SK-N-SH (cell line): ENCODE measurements at regions not wholly inside any gene's neighbourhood (a gene's known extent, or its start where the extent isn't known, plus 50 kb on each side); places are given as distances from the start of the nearest gene placed in this dataset.

Experiments used
- CTCF ChIA-PET: fragments of 300-600, 350-600 bp; formaldehyde crosslinking; extraction: SDS; loops from one replicate; lab custom pipeline; 2021; lab: Yijun Ruan, JAX
- POLR2A ChIA-PET: fragments of 350-600 bp; sonication (Branson Sonifier 250); formaldehyde crosslinking; extraction: SDS; loops from one replicate; lab custom pipeline; 2020; ENCODE audit warnings: antibody characterized with exemption, inconsistent platforms; lab: Yijun Ruan, JAX
- DNase-seq: peaks from one replicate; pipeline ENCODE4 v3.0.0; 2012
- H2AFZ ChIP-seq: fragments of 200-600 bp; sonication (generic); 2 replicates; pipeline ENCODE4 v1.8.1; 2016; ENCODE audit warnings: antibody characterized with exemption, mild to moderate bottlenecking, low read depth
- H3F3A ChIP-seq: fragments of 200-600 bp; sonication (generic); replicated peaks from 2 replicates; pipeline ENCODE3; 2016; ENCODE audit warnings: antibody characterized with exemption, mild to moderate bottlenecking; ENCODE audit not compliant: insufficient read depth
- H3K27ac ChIP-seq, 2 experiments: fragments of 200-500 bp in 1 of 2; fragments of 200-600 bp in 1 of 2; sonication (Bioruptor generic) in 1 of 2; sonication (generic), shearing (Covaris generic) in 1 of 2; 2 replicates each; pipeline versions ENCODE4 v1.5.1 to v1.6.1; 2014 to 2016; ENCODE audit warnings: low read depth in 2 of 2, inconsistent platforms in 1 of 2, low read length in 1 of 2, mild to moderate bottlenecking in 1 of 2, mixed read lengths in 1 of 2
- H3K27me3 ChIP-seq: fragments of 200-600 bp; sonication (generic), shearing (Covaris generic); 2 replicates; pipeline ENCODE4 v1.6.1; 2016; ENCODE audit warnings: mixed run types; ENCODE audit not compliant: insufficient read depth
- H3K36me3 ChIP-seq, 2 experiments: fragments of 200-500 bp in 1 of 2; fragments of 200-600 bp in 1 of 2; sonication (Bioruptor generic) in 1 of 2; sonication (generic) in 1 of 2; replicated peaks in 1 of 2; 2 replicates each; pipeline versions ENCODE3 to v1.5.1; 2014 to 2016; ENCODE audit warnings: low read length in 1 of 2, mild to moderate bottlenecking in 1 of 2; ENCODE audit not compliant: insufficient read depth in 2 of 2, control insufficient read depth in 1 of 2
- H3K4me1 ChIP-seq, 2 experiments: fragments of 200-500 bp in 1 of 2; fragments of 200-600 bp in 1 of 2; sonication (Bioruptor generic) in 1 of 2; sonication (generic), shearing (Covaris generic) in 1 of 2; 2 replicates each; pipeline versions ENCODE4 v1.5.1 to v1.6.1; 2014 to 2016; ENCODE audit warnings: low read depth in 1 of 2, low read length in 1 of 2, mixed run types in 1 of 2; ENCODE audit not compliant: insufficient read depth in 2 of 2, control insufficient read depth in 1 of 2
- H3K4me2 ChIP-seq: fragments of 200-600 bp; sonication (generic), shearing (Covaris generic); 2 replicates; pipeline ENCODE4 v1.6.1; 2017; ENCODE audit warnings: mixed run types
- H3K4me3 ChIP-seq, 2 experiments: fragments of 200-500 bp in 1 of 2; fragments of 200-600 bp in 1 of 2; sonication (Bioruptor generic) in 1 of 2; sonication (generic), shearing (Covaris generic) in 1 of 2; 2 replicates each; pipeline versions ENCODE4 v1.5.1 to v1.8.1; 2014 to 2016; ENCODE audit warnings: low read depth in 2 of 2, inconsistent platforms in 1 of 2, low read length in 1 of 2, mild to moderate bottlenecking in 1 of 2, mixed read lengths in 1 of 2, moderate library complexity in 1 of 2
- H3K79me2 ChIP-seq: fragments of 200-600 bp; sonication (generic); 2 replicates; pipeline ENCODE4 v1.8.1; 2017; ENCODE audit warnings: mild to moderate bottlenecking; ENCODE audit not compliant: insufficient read depth
- H3K9ac ChIP-seq: fragments of 200-600 bp; sonication (generic); 2 replicates; pipeline ENCODE4 v1.6.1; 2017; ENCODE audit warnings: mixed run types
- H3K9me2 ChIP-seq: fragments of 200-600 bp; sonication (generic); 2 replicates; pipeline ENCODE4 v1.6.1; 2017; ENCODE audit warnings: mixed run types
- H3K9me3 ChIP-seq: fragments of 200-600 bp; sonication (generic); 2 replicates; pipeline ENCODE4 v1.6.1; 2017; ENCODE audit warnings: mixed run types, mild to moderate bottlenecking, moderate library complexity
- H4K20me1 ChIP-seq: fragments of 200-600 bp; sonication (generic); 2 replicates; pipeline ENCODE4 v1.6.1; 2017; ENCODE audit warnings: mild to moderate bottlenecking, mixed run types; ENCODE audit not compliant: insufficient read depth
- CHD2 ChIP-seq: fragments of 150-350 bp; IDR thresholded peaks from 2 replicates; pipeline ENCODE4 v1.6.1; 2018; ENCODE audit warnings: low read length; ENCODE audit not compliant: partially characterized antibody
- CTCF ChIP-seq: fragments of 200-600 bp; sonication (generic); IDR thresholded peaks from 2 replicates; pipeline ENCODE4 v1.6.1; 2017; ENCODE audit warnings: antibody characterized with exemption, mild to moderate bottlenecking, moderate library complexity
- EZH2phosphoT487 ChIP-seq: fragments of 200-600 bp; sonication (generic); IDR thresholded peaks from 2 replicates; pipeline ENCODE4 v1.6.1; 2017; ENCODE audit warnings: low read depth, mixed run types, mild to moderate bottlenecking, antibody characterized with exemption, moderate library complexity, borderline replicate concordance
- GABPA ChIP-seq: IDR thresholded peaks from 2 replicates; pipeline ENCODE4 v1.4.0; 2012; ENCODE audit warnings: low read depth, mild to moderate bottlenecking
- GATA2 ChIP-seq: sonication (generic); formaldehyde crosslinking; IDR thresholded peaks from 2 replicates; pipeline ENCODE4 v1.5.0; 2020; ENCODE audit warnings: mild to moderate bottlenecking, missing genetic modification reagents
- JUND ChIP-seq: IDR thresholded peaks from 2 replicates; pipeline ENCODE4 v1.4.0; 2012
- MEF2A ChIP-seq: IDR thresholded peaks from 2 replicates; pipeline ENCODE4 v1.4.0; 2012; ENCODE audit warnings: low read depth, borderline replicate concordance
- NFIC ChIP-seq: IDR thresholded peaks from 2 replicates; pipeline ENCODE4 v1.4.0; 2012; ENCODE audit warnings: borderline replicate concordance
- NRF1 ChIP-seq: IDR thresholded peaks from 2 replicates; pipeline ENCODE4 v1.6.1; 2012; ENCODE audit warnings: low read depth, mild to moderate bottlenecking, low read length
- POLR2AphosphoS5 ChIP-seq: IDR thresholded peaks from 2 replicates; pipeline ENCODE4 v1.6.1; 2012; ENCODE audit warnings: low read depth, low read length
- RAD21 ChIP-seq: IDR thresholded peaks from 2 replicates; pipeline ENCODE4 v1.6.1; 2012; ENCODE audit warnings: mild to moderate bottlenecking, low read length
- RCOR1 ChIP-seq: fragments of 150-350 bp; IDR thresholded peaks from 2 replicates; pipeline ENCODE4 v1.6.1; 2017; ENCODE audit warnings: antibody characterized with exemption, low read length
- REST ChIP-seq: IDR thresholded peaks from 2 replicates; pipeline ENCODE4 v1.6.1; 2012; ENCODE audit warnings: mild to moderate bottlenecking, low read depth, low read length, moderate library complexity
- SIN3A ChIP-seq: IDR thresholded peaks from 2 replicates; pipeline ENCODE4 v1.6.1; 2012; ENCODE audit warnings: low read depth, mild to moderate bottlenecking, low read length, moderate library complexity, borderline replicate concordance
- SMC3 ChIP-seq: IDR thresholded peaks from 2 replicates; pipeline ENCODE4 v1.6.1; 2012; ENCODE audit warnings: low read depth, low read length, improper control_type of control experiment
- TAF1 ChIP-seq: IDR thresholded peaks from 2 replicates; pipeline ENCODE4 v1.6.1; 2012; ENCODE audit warnings: low read depth, mild to moderate bottlenecking, low read length, moderate library complexity, borderline replicate concordance
- TCF12 ChIP-seq: IDR thresholded peaks from 2 replicates; pipeline ENCODE4 v1.4.0; 2012
- TEAD4 ChIP-seq: IDR thresholded peaks from 2 replicates; pipeline ENCODE4 v1.4.0; 2012; ENCODE audit warnings: mild to moderate bottlenecking, borderline replicate concordance; ENCODE audit not compliant: insufficient read depth
- USF2 ChIP-seq: fragments of 150-350 bp; IDR thresholded peaks from 2 replicates; pipeline ENCODE4 v1.6.1; 2017; ENCODE audit warnings: antibody characterized with exemption, low read length, low read depth, borderline replicate concordance
- YY1 ChIP-seq: IDR thresholded peaks from 2 replicates; pipeline ENCODE4 v1.4.0; 2012; ENCODE audit warnings: low read depth, mild to moderate bottlenecking
- WGBS: methylation state at CpG from one replicate; pipeline ENCODE4 v1.1.6; 2017; ENCODE audit warnings: low lambda C conversion rate; 5-methylcytosine and 5-hydroxymethylcytosine counted together

GRCh38 chr10:111804781-111805180, 378.8 kb downstream of the GPAM start:
- Histone ChIP-seq H2AFZ (no peak overlapping the region), H3K79me2 (no peaks in the 10 kb centered on the region), H3K4me2 (no peak overlapping the region), H3K27me3 (no peaks in the 10 kb centered on the region), H3K36me3 (no peaks in the 10 kb centered on the region), H4K20me1 (no peaks in the 10 kb centered on the region), H3K4me3 (no peak overlapping the region), H3K9ac (no peak overlapping the region), H3K9me3 (no peaks in the 10 kb centered on the region), H3K27ac (no peak overlapping the region), H3K4me1 (no peaks in the 10 kb centered on the region; a peak in 1 of 4 replicates), H3K9me2 (no peaks in the 10 kb centered on the region)
- POLR2A ChIA-PET, result no interaction called here
- no peak for DNase-seq
- CTCF ChIA-PET, result interaction anchor here (0.7 to 1.1 kb wide), 2 partner anchors 30 to 333 kb away, joined by 3 to 4 read pairs; no protein-coding TSS in a partner anchor
- WGBS, result 2% methylated on average over 3 of the region's 3 CpGs
- TF ChIP-seq CTCF, result no peak
- no peak for TF ChIP-seq CHD2
- TF ChIP-seq EZH2phosphoT487, result no peak
- TF ChIP-seq NFIC, result no peak
- no peak for TF ChIP-seq TAF1
- TF ChIP-seq GATA2 (CRISPR knock-in tag), result no peak
- TF ChIP-seq REST, result no peak
- TF ChIP-seq RAD21, result no peak
- TF ChIP-seq RCOR1, result no peak
- TF ChIP-seq TCF12, result no peak
- no peak for TF ChIP-seq JUND
- TF ChIP-seq POLR2AphosphoS5, result no peak
- TF ChIP-seq MEF2A, result no peak
- TF ChIP-seq, all 33 proteins: peak for 0
- H3F3A ChIP-seq, result no peaks in the 10 kb centered on the region

- POLR2A ChIA-PET, result no interaction called here
- Histone ChIP-seq H3K4me3 (no peak overlapping the region), H2AFZ (no peak overlapping the region), H3F3A (no peaks in the 10 kb centered on the region), H3K4me2 (no peak overlapping the region), H3K27me3 (no peaks in the 10 kb centered on the region), H3K9me2 (no peaks in the 10 kb centered on the region), H3K9ac (no peak overlapping the region), H3K9me3 (no peaks in the 10 kb centered on the region), H3K27ac (no peak overlapping the region), H4K20me1 (no peaks in the 10 kb centered on the region), H3K4me1 (no peaks in the 10 kb centered on the region), H3K79me2 (no peaks in the 10 kb centered on the region), H3K36me3 (no peaks in the 10 kb centered on the region)
- 30% methylated on average over 3 of the region's 3 CpGs for WGBS
- CTCF ChIA-PET, result no interaction called here
- no peak for DNase-seq
- TF ChIP-seq TEAD4 (no peak), GABPA (no peak), SMC3 (no peak), RCOR1 (no peak), NRF1 (no peak), YY1 (no peak), USF2 (no peak), CHD2 (no peak), SIN3A (no peak), CTCF (no peak), TAF1 (no peak), MEF2A (no peak)
Observed at GRCh38 chr10:111811517-111811916, 372.0 kb downstream of the GPAM start.
